Uterus (tissue), 3 donors: ENCODE measurements at regions not wholly inside any gene's neighbourhood (a gene's known extent, or its start where the extent isn't known, plus 50 kb on each side); places are given as distances from the start of the nearest gene placed in this dataset.
"Not testable (repeated sequence)": the region's sequence is repeated elsewhere in the genome, so short reads cannot be mapped to it uniquely, and the experiment has no call there.

Experiments used
- DNase-seq, 2 donors: peaks; one replicate each; pipeline ENCODE4 v3.0.0-alpha.2; 2019 to 2020
- H3K27ac ChIP-seq, 2 donors: fragments of 200-600 bp; sonication (generic); 1 replicate in 1 of 2; 2 replicates in 1 of 2; pipeline ENCODE4 v1.5.1; 2016 to 2018
- H3K27me3 ChIP-seq, 2 donors: fragments of 200-600 bp; sonication (generic); one replicate each; pipeline ENCODE4 v1.5.1; 2018 to 2019; ENCODE audit warnings: control low read depth in 1 of 2
- H3K36me3 ChIP-seq, 2 donors: fragments of 200-600 bp; sonication (generic); one replicate each; pipeline ENCODE4 v1.5.1; 2019; ENCODE audit warnings: control low read depth in 1 of 2
- H3K4me1 ChIP-seq, 2 donors: fragments of 200-600 bp; sonication (generic); one replicate each; pipeline ENCODE4 v1.5.1; 2018 to 2019; ENCODE audit warnings: control low read depth in 1 of 2
- H3K4me3 ChIP-seq, 2 donors: fragments of 200-600 bp; sonication (generic); 1 replicate in 1 of 2; 2 replicates in 1 of 2; pipeline ENCODE4 v1.5.1; 2018 to 2019; ENCODE audit warnings: mild to moderate bottlenecking in 1 of 2
- H3K9me3 ChIP-seq, 2 donors: fragments of 200-600 bp; sonication (generic); one replicate each; pipeline ENCODE4 v1.5.1; 2019; ENCODE audit warnings: control low read depth in 1 of 2
- POLR2A ChIP-seq, 2 donors: fragments of 450-650 bp; IDR thresholded peaks; one replicate each; pipeline ENCODE4 v1.6.1; 2016; ENCODE audit warnings: antibody characterized with exemption in 2 of 2, mild to moderate bottlenecking in 1 of 2, moderate library complexity in 1 of 2
- intact Hi-C: fragments of 100-400 bp; cut with DNase I; formaldehyde crosslinking; loops from one replicate; pipeline ENCODE4 v1.15.1; 2023; ENCODE audit warnings: low total_unique reads
- TF ChIP-seq, protein P1 (sequence below), 4 experiments: fragments of 200-600 bp in 2 of 4; fragments of 450-650 bp in 2 of 4; sonication (generic) in 2 of 4; IDR thresholded peaks; one replicate each; pipeline ENCODE4 v1.5.1; 2016 to 2019; ENCODE audit warnings: antibody characterized with exemption in 4 of 4, mild to moderate bottlenecking in 2 of 4, moderate library complexity in 1 of 4
- donor health status: DM: yes; HTN: yes; CAD: no.

DNA sequence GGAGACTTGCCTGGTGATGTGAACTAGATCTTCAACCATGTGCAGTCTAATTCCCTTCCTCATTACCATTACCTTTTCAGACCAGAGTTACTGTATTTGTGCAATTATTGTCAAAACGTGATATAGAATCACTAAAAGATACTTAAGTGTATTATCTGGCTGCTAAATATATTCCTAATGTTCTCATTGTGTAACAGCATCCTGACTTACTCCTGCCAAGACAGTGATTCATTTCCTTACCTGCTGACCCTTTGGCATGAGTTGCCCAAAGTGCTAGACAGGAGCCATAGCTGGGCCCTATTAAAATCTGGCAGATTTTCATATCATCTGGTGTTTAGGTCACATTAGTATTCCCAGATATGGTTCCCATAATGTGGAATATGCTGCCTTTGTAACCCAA, 598.3 kb upstream of the CAMK1G start:
- TF ChIP-seq POLR2A (IDR thresholded peaks at IDR 0.05), result no peak
- TF ChIP-seq, protein P1, sequence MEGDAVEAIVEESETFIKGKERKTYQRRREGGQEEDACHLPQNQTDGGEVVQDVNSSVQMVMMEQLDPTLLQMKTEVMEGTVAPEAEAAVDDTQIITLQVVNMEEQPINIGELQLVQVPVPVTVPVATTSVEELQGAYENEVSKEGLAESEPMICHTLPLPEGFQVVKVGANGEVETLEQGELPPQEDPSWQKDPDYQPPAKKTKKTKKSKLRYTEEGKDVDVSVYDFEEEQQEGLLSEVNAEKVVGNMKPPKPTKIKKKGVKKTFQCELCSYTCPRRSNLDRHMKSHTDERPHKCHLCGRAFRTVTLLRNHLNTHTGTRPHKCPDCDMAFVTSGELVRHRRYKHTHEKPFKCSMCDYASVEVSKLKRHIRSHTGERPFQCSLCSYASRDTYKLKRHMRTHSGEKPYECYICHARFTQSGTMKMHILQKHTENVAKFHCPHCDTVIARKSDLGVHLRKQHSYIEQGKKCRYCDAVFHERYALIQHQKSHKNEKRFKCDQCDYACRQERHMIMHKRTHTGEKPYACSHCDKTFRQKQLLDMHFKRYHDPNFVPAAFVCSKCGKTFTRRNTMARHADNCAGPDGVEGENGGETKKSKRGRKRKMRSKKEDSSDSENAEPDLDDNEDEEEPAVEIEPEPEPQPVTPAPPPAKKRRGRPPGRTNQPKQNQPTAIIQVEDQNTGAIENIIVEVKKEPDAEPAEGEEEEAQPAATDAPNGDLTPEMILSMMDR (IDR thresholded peaks at IDR 0.05), result no peak
- no peak for DNase-seq
- H3K27ac ChIP-seq, result no peak overlapping the region
- no peak overlapping the region for H3K4me3 ChIP-seq
- H3K36me3 ChIP-seq, result no peaks in the 10 kb centered on the region
- no peaks in the 10 kb centered on the region for H3K4me1 ChIP-seq
- H3K9me3 ChIP-seq, result no peaks in the 10 kb centered on the region
- intact Hi-C loops, result no loop called here
- H3K27me3 ChIP-seq, result no peaks in the 10 kb centered on the region

DNA sequence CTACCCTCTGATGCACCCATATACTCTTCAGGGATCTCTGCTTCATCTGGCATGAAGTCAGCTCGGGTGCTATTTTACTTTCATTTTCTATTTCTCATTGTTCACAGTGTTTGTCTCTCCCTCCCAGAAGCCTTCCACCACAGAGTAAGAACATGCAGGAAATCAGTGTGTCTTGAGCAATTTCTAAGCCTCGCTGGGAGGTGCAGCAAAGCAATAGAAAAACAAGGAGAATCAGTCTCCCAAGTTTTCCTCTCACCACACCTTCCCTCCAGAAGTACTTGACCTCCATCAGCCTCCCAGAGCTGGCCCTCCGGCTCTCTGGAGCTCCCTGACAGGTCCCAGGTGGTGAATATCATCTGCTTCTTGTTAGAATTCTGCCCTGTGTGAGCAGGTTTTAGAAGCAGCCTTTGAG, 594.7 kb upstream of the CAMK1G start:
- H3K4me3 ChIP-seq, result peak overlapping the region; percentile 11 to 30
- no peaks in the 10 kb centered on the region for H3K4me1 ChIP-seq
- H3K27ac ChIP-seq, result peak overlapping the region; percentile 26 to 49
- H3K36me3 ChIP-seq, result no peaks in the 10 kb centered on the region
- H3K9me3 ChIP-seq, result no peaks in the 10 kb centered on the region
- TF ChIP-seq, protein P1 (IDR thresholded peaks at IDR 0.05), result no peak
- TF ChIP-seq POLR2A (IDR thresholded peaks at IDR 0.05), result no peak
- no peaks in the 10 kb centered on the region for H3K27me3 ChIP-seq
- DNase-seq, result peak in 1 of 2 donors; percentile 15
- intact Hi-C loops, result no loop called here

DNA sequence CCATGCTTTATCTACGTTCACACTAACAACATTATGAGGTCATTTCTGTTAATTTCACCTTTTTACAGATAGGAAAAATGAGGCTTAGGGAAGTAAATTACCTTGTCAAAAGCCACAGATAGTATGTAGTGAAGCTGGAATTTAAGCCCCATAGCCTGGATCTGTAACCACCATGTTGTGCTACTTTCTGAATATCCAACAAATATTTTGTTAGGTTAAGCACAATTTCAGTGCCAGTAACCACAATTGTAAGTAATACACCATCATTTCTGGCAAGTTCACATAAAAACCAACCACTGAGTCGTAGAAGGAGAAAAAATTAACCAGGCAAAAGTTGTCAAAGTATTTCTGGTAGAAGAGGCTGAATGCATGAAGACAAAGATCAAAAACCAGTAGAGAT, 593.1 kb upstream of the CAMK1G start:
- H3K27me3 ChIP-seq, result no peaks in the 10 kb centered on the region
- no peak for DNase-seq
- no peak overlapping the region for H3K4me3 ChIP-seq
- no peaks in the 10 kb centered on the region for H3K9me3 ChIP-seq
- intact Hi-C loops, result no loop called here
- no peaks in the 10 kb centered on the region for H3K4me1 ChIP-seq
- H3K36me3 ChIP-seq, result no peaks in the 10 kb centered on the region
- no peak overlapping the region for H3K27ac ChIP-seq
- TF ChIP-seq POLR2A (IDR thresholded peaks at IDR 0.05), result no peak
- TF ChIP-seq, protein P1 (IDR thresholded peaks at IDR 0.05), result no peak

DNA sequence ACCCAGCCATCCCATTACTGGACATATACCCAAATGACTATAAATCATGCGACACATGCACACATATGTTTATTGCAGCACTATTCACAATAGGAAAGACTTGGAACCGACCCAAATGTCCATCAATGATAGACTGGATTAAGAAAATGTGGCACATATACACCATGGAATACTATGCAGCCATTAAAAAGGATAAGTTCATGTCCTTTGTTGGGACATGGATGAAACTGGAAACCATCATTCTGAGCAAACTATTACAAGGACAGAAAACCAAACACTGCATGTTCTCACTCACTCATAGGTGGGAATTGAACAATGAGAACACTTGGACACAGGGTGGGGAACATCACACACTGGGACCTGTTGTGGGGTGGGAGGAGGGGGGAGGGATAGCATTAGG, 586.5 kb upstream of the CAMK1G start:
- H3K36me3 ChIP-seq, H3K27me3 ChIP-seq, H3K4me1 ChIP-seq, DNase-seq, intact Hi-C loops, H3K4me3 ChIP-seq, H3K27ac ChIP-seq, H3K9me3 ChIP-seq: not testable (repeated sequence)

DNA sequence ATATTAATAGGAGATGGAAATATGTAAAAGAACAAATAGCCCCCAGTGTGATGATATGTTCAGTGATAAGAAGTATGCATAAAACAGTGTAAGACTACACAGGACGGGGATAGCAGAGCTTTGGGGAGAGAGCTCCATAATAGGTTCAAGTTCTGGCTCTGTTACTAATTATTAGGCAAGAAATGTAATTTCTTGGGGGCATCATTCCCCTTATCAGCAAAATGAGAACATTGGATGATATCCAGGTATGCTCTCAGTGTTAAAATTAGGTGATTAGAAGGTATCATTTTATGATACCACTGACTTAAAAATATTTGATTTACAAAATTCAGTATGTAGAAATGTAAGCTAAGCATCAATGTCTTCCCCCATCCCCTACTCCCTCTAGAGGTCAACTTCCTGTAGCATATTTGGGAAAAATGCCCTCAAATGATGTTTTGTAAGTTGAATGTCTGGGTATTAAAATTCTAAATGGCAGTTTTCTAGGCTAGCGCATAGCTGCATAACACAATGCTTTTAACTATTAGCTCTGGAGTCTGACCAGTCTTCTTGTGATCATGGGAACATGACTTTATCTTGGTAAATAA, 585.7 kb upstream of the CAMK1G start:
- H3K36me3 ChIP-seq, result no peaks in the 10 kb centered on the region
- H3K4me1 ChIP-seq, result no peaks in the 10 kb centered on the region
- TF ChIP-seq POLR2A (IDR thresholded peaks at IDR 0.05), result no peak
- TF ChIP-seq, protein P1 (IDR thresholded peaks at IDR 0.05), result no peak
- no peak overlapping the region for H3K4me3 ChIP-seq
- no peak for DNase-seq
- H3K9me3 ChIP-seq, result no peaks in the 10 kb centered on the region
- intact Hi-C loops, result no loop called here
- no peaks in the 10 kb centered on the region for H3K27me3 ChIP-seq
- H3K27ac ChIP-seq, result no peak overlapping the region

DNA sequence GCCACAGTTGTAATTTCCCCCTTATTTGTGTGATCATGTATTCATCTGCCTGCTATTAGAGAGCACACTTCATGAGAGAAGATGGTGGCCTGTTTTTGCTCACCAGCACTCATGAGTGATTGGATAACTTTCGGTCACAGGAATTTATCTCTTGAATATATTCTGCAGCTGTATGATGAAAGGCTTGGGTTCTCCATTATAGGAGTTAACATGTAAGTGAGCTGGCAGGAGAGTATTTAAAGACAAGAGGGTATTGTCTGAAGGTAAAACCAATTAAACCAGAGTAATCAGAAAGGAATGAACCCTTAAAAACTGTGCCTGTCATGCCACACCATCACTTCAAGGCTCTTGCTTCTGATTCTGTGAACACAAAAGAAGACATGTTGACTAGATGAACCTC, 574.9 kb upstream of the CAMK1G start:
- no peaks in the 10 kb centered on the region for H3K27me3 ChIP-seq
- H3K36me3 ChIP-seq, result no peaks in the 10 kb centered on the region
- no peak for TF ChIP-seq POLR2A (IDR thresholded peaks at IDR 0.05)
- TF ChIP-seq, protein P1 (IDR thresholded peaks at IDR 0.05), result no peak
- no peak for DNase-seq
- H3K9me3 ChIP-seq, result no peaks in the 10 kb centered on the region
- H3K4me3 ChIP-seq, result no peak overlapping the region
- intact Hi-C loops, result no loop called here
- no peak overlapping the region for H3K27ac ChIP-seq
- no peaks in the 10 kb centered on the region for H3K4me1 ChIP-seq
